GM23338 (cell line): ENCODE measurements at regions not wholly inside any gene's neighbourhood (a gene's known extent, or its start where the extent isn't known, plus 50 kb on each side); places are given as distances from the start of the nearest gene placed in this dataset.
"Not testable (repeated sequence)": the region's sequence is repeated elsewhere in the genome, so short reads cannot be mapped to it uniquely, and the experiment has no call there.

Experiments
- ATAC-seq: fragments of 200-7000 bp; cut with Tn5 transposase; 3 replicates; pipeline ENCODE4 v1.9.1; 2020
- DNase-seq: peaks from one replicate; pipeline ENCODE4 v3.0.0-alpha.2; 2015; ENCODE audit warnings: low spot score
- H2AFZ ChIP-seq: fragments of 200-600 bp; sonication (generic); 2 replicates; pipeline ENCODE4 v1.8.0; 2016; ENCODE audit warnings: antibody characterized with exemption, mild to moderate bottlenecking, moderate library complexity
- H3F3A ChIP-seq: fragments of 200-600 bp; sonication (generic); replicated peaks from 2 replicates; pipeline ENCODE4 v1.8.0; 2017; ENCODE audit warnings: antibody characterized with exemption, mixed run types, low read depth
- H3K27ac ChIP-seq: fragments of 200-600 bp; sonication (generic); 2 replicates; pipeline ENCODE4 v1.6.1; 2016; ENCODE audit warnings: low read depth
- H3K27me3 ChIP-seq: fragments of 200-600 bp; sonication (generic); 2 replicates; pipeline ENCODE4 v1.8.0; 2016; ENCODE audit warnings: mild to moderate bottlenecking, mixed run types, moderate library complexity; ENCODE audit not compliant: insufficient read depth
- H3K36me3 ChIP-seq: fragments of 200-600 bp; sonication (generic); 2 replicates; pipeline ENCODE4 v1.8.0; 2016; ENCODE audit warnings: mild to moderate bottlenecking; ENCODE audit not compliant: insufficient read depth
- H3K4me1 ChIP-seq: fragments of 200-600 bp; sonication (generic); 2 replicates; pipeline ENCODE4 v1.8.0; 2016; ENCODE audit warnings: mild to moderate bottlenecking, moderate library complexity; ENCODE audit not compliant: insufficient read depth
- H3K4me2 ChIP-seq: fragments of 200-600 bp; sonication (generic); 2 replicates; pipeline ENCODE4 v1.7.1; 2017; ENCODE audit warnings: mixed run types
- H3K4me3 ChIP-seq: fragments of 200-600 bp; sonication (generic); 2 replicates; pipeline ENCODE4 v1.6.1; 2016; ENCODE audit warnings: mixed run types
- H3K79me2 ChIP-seq: fragments of 200-600 bp; sonication (generic); replicated peaks from 2 replicates; pipeline ENCODE4 v1.8.0; 2017; ENCODE audit warnings: mild to moderate bottlenecking; ENCODE audit not compliant: insufficient read depth
- H3K9me2 ChIP-seq: fragments of 200-600 bp; sonication (generic); 2 replicates; pipeline ENCODE4 v1.8.0; 2017; ENCODE audit not compliant: insufficient read depth
- H4K20me1 ChIP-seq: fragments of 200-600 bp; sonication (generic); replicated peaks from 2 replicates; pipeline ENCODE4 v1.8.0; 2017; ENCODE audit warnings: mild to moderate bottlenecking; ENCODE audit not compliant: insufficient read depth
- H3K27ac Mint-ChIP-seq: 2 replicates; pipeline ENCODE4 v1.8.0; 2020; ENCODE audit warnings: inconsistent platforms, mild to moderate bottlenecking, moderate library complexity, mixed read lengths
- H3K27me3 Mint-ChIP-seq: 3 replicates; pipeline ENCODE4 v1.8.0; 2022; ENCODE audit warnings: low read depth, mild to moderate bottlenecking, moderate library complexity, mixed read lengths, inconsistent platforms; ENCODE audit not compliant: insufficient read depth, poor library complexity
- H3K36me3 Mint-ChIP-seq: 3 replicates; pipeline ENCODE4 v1.8.0; 2021; ENCODE audit warnings: low read depth, mild to moderate bottlenecking, inconsistent platforms, moderate library complexity, mixed read lengths
- H3K4me1 Mint-ChIP-seq: 3 replicates; pipeline ENCODE4 v1.8.0; 2020; ENCODE audit warnings: mild to moderate bottlenecking, inconsistent platforms, mixed read lengths
- H3K4me3 Mint-ChIP-seq: 3 replicates; pipeline ENCODE4 v1.8.0; 2021; ENCODE audit warnings: moderate library complexity, mild to moderate bottlenecking, inconsistent platforms, mixed read lengths
- H3K9me3 Mint-ChIP-seq: 3 replicates; pipeline ENCODE4 v1.8.0; 2020; ENCODE audit warnings: moderate library complexity, mild to moderate bottlenecking, inconsistent platforms, mixed read lengths
- EZH2 ChIP-seq: fragments of 200-600 bp; sonication (generic); IDR thresholded peaks from one replicate; pipeline ENCODE4 v1.8.0; 2017; ENCODE audit warnings: antibody characterized with exemption, mild to moderate bottlenecking, low read depth; ENCODE audit not compliant: unreplicated experiment
- JUNB ChIP-seq: IDR thresholded peaks from one replicate; pipeline ENCODE4 v1.6.1; 2016; ENCODE audit warnings: antibody characterized with exemption; ENCODE audit not compliant: unreplicated experiment
- NANOG ChIP-seq: IDR thresholded peaks from 2 replicates; pipeline ENCODE4 v1.6.1; 2016; ENCODE audit warnings: antibody characterized with exemption, borderline replicate concordance
- REST ChIP-seq: IDR thresholded peaks from one replicate; pipeline ENCODE4 v1.6.1; 2018; ENCODE audit warnings: antibody characterized with exemption; ENCODE audit not compliant: unreplicated experiment

GRCh38 chr4:75169020-75169419 is 236.1 kb downstream of the PARM1 start:
- Histone ChIP-seq H3K4me1 (peaks cover 33% of the 10 kb centered on the region), H3K27ac (peak overlapping the region; percentile 15; the same call in 1 of the 2 replicates), H3K4me2 (peak overlapping the region; percentile 44), H3F3A (no peaks in the 10 kb centered on the region), H3K27me3 (no peaks in the 10 kb centered on the region), H3K79me2 (no peaks in the 10 kb centered on the region), H3K36me3 (no peaks in the 10 kb centered on the region), H2AFZ (no peak overlapping the region), H4K20me1 (no peaks in the 10 kb centered on the region), H3K4me3 (peak overlapping the region; percentile 24; the same call in 1 of the 2 replicates), H3K9me2 (no peaks in the 10 kb centered on the region)
- TF ChIP-seq REST: no peak
- DNase-seq: no peak
- ATAC-seq: no peak
- peaks cover 25% of the 10 kb centered on the region for H3K9me3 Mint-ChIP-seq
- H3K36me3 Mint-ChIP-seq: peaks cover 20% of the 10 kb centered on the region
- H3K27ac Mint-ChIP-seq: peak overlapping the region; percentile 42; the same call in 1 of the 2 replicates
- no peak overlapping the region for H3K4me3 Mint-ChIP-seq
- peaks cover 3% of the 10 kb centered on the region for H3K27me3 Mint-ChIP-seq
- H3K4me1 Mint-ChIP-seq: peaks cover 35% of the 10 kb centered on the region

- Mint-ChIP-seq H3K27ac (no peak overlapping the region), H3K4me1 (peaks cover 35% of the 10 kb centered on the region), H3K36me3 (peaks cover 20% of the 10 kb centered on the region), H3K27me3 (peaks cover 3% of the 10 kb centered on the region), H3K4me3 (no peak overlapping the region), H3K9me3 (peaks cover 25% of the 10 kb centered on the region)
- TF ChIP-seq REST (no peak), JUNB (no peak), EZH2 (no peak), NANOG (peak; percentile 74; the same call in 1 of the 2 replicates)
- no peak overlapping the region for H2AFZ ChIP-seq
- H3K79me2 ChIP-seq: no peaks in the 10 kb centered on the region
- peak overlapping the region; percentile 44 for H3K4me2 ChIP-seq
- no peak overlapping the region for H3K4me3 ChIP-seq
- H3K27ac ChIP-seq: no peak overlapping the region
- H3K9me2 ChIP-seq: no peaks in the 10 kb centered on the region
- H3K36me3 ChIP-seq: no peaks in the 10 kb centered on the region
- H3F3A ChIP-seq: no peaks in the 10 kb centered on the region
- ATAC-seq (no peak), DNase-seq (peak; percentile 30)
- H3K27me3 ChIP-seq: no peaks in the 10 kb centered on the region
- H3K4me1 ChIP-seq: peaks cover 33% of the 10 kb centered on the region
- no peaks in the 10 kb centered on the region for H4K20me1 ChIP-seq
Observed at GRCh38 chr4:75168548-75168947, 235.6 kb downstream of the PARM1 start.

- not testable (repeated sequence) for H3F3A ChIP-seq, DNase-seq, H3K27ac Mint-ChIP-seq
Observed at GRCh38 chr4:75165100-75165499, 232.2 kb downstream of the PARM1 start.

More at GRCh38 chr4:75165100-75165499, 232.2 kb downstream of the PARM1 start:
- H3K9me3 Mint-ChIP-seq: peaks cover 25% of the 10 kb centered on the region
- not testable (repeated sequence) for ATAC-seq, H3K27me3 ChIP-seq, H3K4me2 ChIP-seq, H4K20me1 ChIP-seq, H3K4me3 Mint-ChIP-seq, H3K27ac ChIP-seq, H3K79me2 ChIP-seq, H2AFZ ChIP-seq, H3K9me2 ChIP-seq, H3K4me3 ChIP-seq, H3K27me3 Mint-ChIP-seq, H3K36me3 ChIP-seq
- H3K4me1 ChIP-seq: peaks cover 32% of the 10 kb centered on the region
- peaks cover 34% of the 10 kb centered on the region for H3K4me1 Mint-ChIP-seq
- H3K36me3 Mint-ChIP-seq: peaks cover 20% of the 10 kb centered on the region
